ENCODE measurements at regions not wholly inside any gene's neighbourhood (a gene's known extent, or its start where the extent isn't known, plus 50 kb on each side); places are given as distances from the start of the nearest gene placed in this dataset.

DNA sequence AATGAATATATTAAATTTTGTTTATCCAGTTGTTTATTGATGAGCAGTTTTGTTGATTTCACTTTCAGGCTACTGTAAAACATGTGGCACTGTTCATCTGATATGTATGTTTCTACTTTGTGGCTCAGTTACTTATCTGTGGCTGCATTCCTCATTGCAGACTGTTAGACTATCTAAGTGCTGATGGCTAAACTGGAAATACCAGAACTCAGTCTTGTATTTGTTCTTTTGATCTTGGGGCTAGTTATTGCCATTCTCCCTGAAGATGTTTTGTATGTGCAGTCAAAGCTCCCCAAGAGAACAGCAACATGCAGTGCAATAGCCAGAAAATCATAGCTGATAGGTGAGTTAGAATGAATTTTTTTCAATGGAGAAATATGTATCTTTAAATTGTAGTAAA lies 162.2 kb downstream of the GADD45G start:
- H3K4me3 ChIP-seq (ENCODE audit: low read depth in 1 of 2, low read length in 2 of 2): no peak overlapping the region
- H3K4me1 ChIP-seq (ENCODE audit: control insufficient read depth in 2 of 2, insufficient read depth in 2 of 2, low read length in 1 of 2): peaks cover 0 to 3% of the 10 kb centered on the region in 2 donors
- no peak overlapping the region for H3K27ac ChIP-seq (ENCODE audit: low read depth in 2 of 2, low read length in 1 of 2)
- no peaks in the 10 kb centered on the region for H3K9me3 ChIP-seq (ENCODE audit: control insufficient read depth in 2 of 2, insufficient read depth in 1 of 2, low read depth in 1 of 2, low read length in 1 of 2)
- H3K27me3 ChIP-seq (ENCODE audit: control insufficient read depth in 1 of 2, insufficient read depth in 2 of 2, low read length in 2 of 2): no peaks in the 10 kb centered on the region
- H3K36me3 ChIP-seq (ENCODE audit: control insufficient read depth in 2 of 2, insufficient read depth in 2 of 2, low read length in 1 of 2): no peaks in the 10 kb centered on the region

- H3K36me3 ChIP-seq (ENCODE audit: control insufficient read depth in 2 of 2, insufficient read depth in 2 of 2, low read length in 1 of 2): no peaks in the 10 kb centered on the region
- H3K4me3 ChIP-seq (ENCODE audit: low read depth in 1 of 2, low read length in 2 of 2): no peak overlapping the region
- no peaks in the 10 kb centered on the region for H3K9me3 ChIP-seq (ENCODE audit: control insufficient read depth in 2 of 2, insufficient read depth in 1 of 2, low read depth in 1 of 2, low read length in 1 of 2)
- no peaks in the 10 kb centered on the region for H3K27me3 ChIP-seq (ENCODE audit: control insufficient read depth in 1 of 2, insufficient read depth in 2 of 2, low read length in 2 of 2)
- peaks cover 0 to 3% of the 10 kb centered on the region in 2 donors for H3K4me1 ChIP-seq (ENCODE audit: control insufficient read depth in 2 of 2, insufficient read depth in 2 of 2, low read length in 1 of 2)
- no peak overlapping the region for H3K27ac ChIP-seq (ENCODE audit: low read depth in 2 of 2, low read length in 1 of 2)
- 57 to 71% methylated on average over 4 of the region's 4 CpGs for WGBS, 2 donors
These were observed 163.2 kb downstream of the GADD45G start for GRCh38 chr9:89768051-89768450.

GRCh38 chr9:89768650-89769071 lies 163.8 kb downstream of the GADD45G start:
- H3K9me3 ChIP-seq (ENCODE audit: control insufficient read depth in 2 of 2, insufficient read depth in 1 of 2, low read depth in 1 of 2, low read length in 1 of 2): no peaks in the 10 kb centered on the region
- H3K27me3 ChIP-seq (ENCODE audit: control insufficient read depth in 1 of 2, insufficient read depth in 2 of 2, low read length in 2 of 2): no peaks in the 10 kb centered on the region
- no peaks in the 10 kb centered on the region for H3K36me3 ChIP-seq (ENCODE audit: control insufficient read depth in 2 of 2, insufficient read depth in 2 of 2, low read length in 1 of 2)
- WGBS, 2 donors: 68 to 77% methylated on average over 7 of the region's 7 CpGs
- H3K4me1 ChIP-seq (ENCODE audit: control insufficient read depth in 2 of 2, insufficient read depth in 2 of 2, low read length in 1 of 2): peaks cover 0 to 3% of the 10 kb centered on the region in 2 donors
- H3K4me3 ChIP-seq (ENCODE audit: low read depth in 1 of 2, low read length in 2 of 2): no peak overlapping the region
- no peak overlapping the region for H3K27ac ChIP-seq (ENCODE audit: low read depth in 2 of 2, low read length in 1 of 2)

GRCh38 chr9:89770531-89771174 lies 165.8 kb downstream of the GADD45G start:
- peaks cover 0 to 3% of the 10 kb centered on the region in 2 donors for H3K4me1 ChIP-seq (ENCODE audit: control insufficient read depth in 2 of 2, insufficient read depth in 2 of 2, low read length in 1 of 2)
- no peak overlapping the region for H3K27ac ChIP-seq (ENCODE audit: low read depth in 2 of 2, low read length in 1 of 2)
- no peaks in the 10 kb centered on the region for H3K36me3 ChIP-seq (ENCODE audit: control insufficient read depth in 2 of 2, insufficient read depth in 2 of 2, low read length in 1 of 2)
- WGBS, 2 donors: 65 to 71% methylated on average over 8 of the region's 8 CpGs
- no peak overlapping the region for H3K4me3 ChIP-seq (ENCODE audit: low read depth in 1 of 2, low read length in 2 of 2)
- no peaks in the 10 kb centered on the region for H3K27me3 ChIP-seq (ENCODE audit: control insufficient read depth in 1 of 2, insufficient read depth in 2 of 2, low read length in 2 of 2)
- no peaks in the 10 kb centered on the region for H3K9me3 ChIP-seq (ENCODE audit: control insufficient read depth in 2 of 2, insufficient read depth in 1 of 2, low read depth in 1 of 2, low read length in 1 of 2)

DNA sequence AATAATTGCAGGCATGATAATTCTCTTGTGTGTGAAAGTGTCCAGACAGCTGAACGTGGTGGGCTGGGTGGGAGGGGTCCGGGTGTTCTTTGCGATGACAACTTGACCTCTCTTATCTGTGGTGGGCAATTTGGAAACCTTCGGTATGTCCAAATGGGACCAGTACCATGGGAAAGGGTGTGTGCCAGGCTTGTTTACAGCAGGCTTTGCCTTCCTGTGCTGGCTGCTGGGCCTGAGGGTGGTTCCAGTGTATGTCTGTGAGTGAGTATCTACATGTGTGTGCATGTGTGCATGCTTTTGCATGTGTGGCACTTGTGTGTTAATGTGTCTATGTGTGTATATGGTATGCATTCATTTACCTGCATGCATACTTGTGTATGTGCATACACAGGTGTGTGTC lies 166.4 kb downstream of the GADD45G start:
- no peaks in the 10 kb centered on the region for H3K36me3 ChIP-seq (ENCODE audit: control insufficient read depth in 2 of 2, insufficient read depth in 2 of 2, low read length in 1 of 2)
- H3K27ac ChIP-seq (ENCODE audit: low read depth in 2 of 2, low read length in 1 of 2): no peak overlapping the region
- 52 to 59% methylated on average over 4 of the region's 4 CpGs for WGBS, 2 donors
- peaks cover 0 to 3% of the 10 kb centered on the region in 2 donors for H3K4me1 ChIP-seq (ENCODE audit: control insufficient read depth in 2 of 2, insufficient read depth in 2 of 2, low read length in 1 of 2)
- no peaks in the 10 kb centered on the region for H3K9me3 ChIP-seq (ENCODE audit: control insufficient read depth in 2 of 2, insufficient read depth in 1 of 2, low read depth in 1 of 2, low read length in 1 of 2)
- no peaks in the 10 kb centered on the region for H3K27me3 ChIP-seq (ENCODE audit: control insufficient read depth in 1 of 2, insufficient read depth in 2 of 2, low read length in 2 of 2)
- H3K4me3 ChIP-seq (ENCODE audit: low read depth in 1 of 2, low read length in 2 of 2): no peak overlapping the region

GRCh38 chr9:89773170-89773569 lies 168.4 kb downstream of the GADD45G start:
- Histone ChIP-seq H3K4me1 (ENCODE audit: control insufficient read depth in 2 of 2, insufficient read depth in 2 of 2, low read length in 1 of 2) (peaks cover 0 to 3% of the 10 kb centered on the region in 2 donors), H3K36me3 (ENCODE audit: control insufficient read depth in 2 of 2, insufficient read depth in 2 of 2, low read length in 1 of 2) (no peaks in the 10 kb centered on the region), H3K27me3 (ENCODE audit: control insufficient read depth in 1 of 2, insufficient read depth in 2 of 2, low read length in 2 of 2) (no peaks in the 10 kb centered on the region), H3K4me3 (ENCODE audit: low read depth in 1 of 2, low read length in 2 of 2) (no peak overlapping the region), H3K27ac (ENCODE audit: low read depth in 2 of 2, low read length in 1 of 2) (no peak overlapping the region), H3K9me3 (ENCODE audit: control insufficient read depth in 2 of 2, insufficient read depth in 1 of 2, low read depth in 1 of 2, low read length in 1 of 2) (no peaks in the 10 kb centered on the region)
- 82 to 91% methylated on average over 8 of the region's 8 CpGs for WGBS, 2 donors

DNA sequence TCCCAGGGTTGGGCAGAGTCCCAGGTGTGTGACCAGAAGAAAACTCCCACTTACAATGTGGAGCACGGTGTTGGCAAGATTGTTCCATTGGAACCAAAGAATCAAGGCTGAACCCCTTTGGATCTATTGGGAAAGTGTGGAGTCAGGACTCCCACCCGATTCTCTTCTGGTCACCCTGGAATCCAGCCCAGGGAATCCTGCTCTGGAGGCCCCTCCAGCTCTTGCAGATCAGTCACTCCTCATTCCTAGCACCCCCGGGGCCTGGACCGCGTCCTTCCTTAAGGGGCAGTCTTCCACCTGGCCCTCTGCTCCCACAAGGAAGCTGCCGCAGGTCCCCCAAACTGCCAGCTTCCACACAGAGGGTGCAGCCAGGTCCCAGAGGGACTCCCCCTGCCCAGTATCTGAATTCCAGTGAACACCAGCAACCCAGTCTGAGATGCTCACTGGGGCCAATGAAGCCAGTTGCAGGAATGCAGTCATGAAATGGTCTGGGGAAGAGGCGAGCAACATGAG lies 170.1 kb downstream of the GADD45G start:
- H3K27me3 ChIP-seq (ENCODE audit: control insufficient read depth in 1 of 2, insufficient read depth in 2 of 2, low read length in 2 of 2): no peaks in the 10 kb centered on the region
- no peaks in the 10 kb centered on the region for H3K36me3 ChIP-seq (ENCODE audit: control insufficient read depth in 2 of 2, insufficient read depth in 2 of 2, low read length in 1 of 2)
- no peak overlapping the region for H3K4me3 ChIP-seq (ENCODE audit: low read depth in 1 of 2, low read length in 2 of 2)
- 93 to 94% methylated on average over 7 of the region's 7 CpGs for WGBS, 2 donors
- no peak overlapping the region for H3K27ac ChIP-seq (ENCODE audit: low read depth in 2 of 2, low read length in 1 of 2)
- no peaks in the 10 kb centered on the region for H3K9me3 ChIP-seq (ENCODE audit: control insufficient read depth in 2 of 2, insufficient read depth in 1 of 2, low read depth in 1 of 2, low read length in 1 of 2)
- H3K4me1 ChIP-seq (ENCODE audit: control insufficient read depth in 2 of 2, insufficient read depth in 2 of 2, low read length in 1 of 2): peaks cover 0 to 3% of the 10 kb centered on the region in 2 donors

- H3K36me3 ChIP-seq (ENCODE audit: control insufficient read depth in 2 of 2, insufficient read depth in 2 of 2, low read length in 1 of 2): no peaks in the 10 kb centered on the region
- H3K4me1 ChIP-seq (ENCODE audit: control insufficient read depth in 2 of 2, insufficient read depth in 2 of 2, low read length in 1 of 2): peaks cover 0 to 3% of the 10 kb centered on the region in 2 donors
- no peak overlapping the region for H3K4me3 ChIP-seq (ENCODE audit: low read depth in 1 of 2, low read length in 2 of 2)
- WGBS, 2 donors: 88 to 93% methylated on average over 6 of the region's 6 CpGs
- no peaks in the 10 kb centered on the region for H3K9me3 ChIP-seq (ENCODE audit: control insufficient read depth in 2 of 2, insufficient read depth in 1 of 2, low read depth in 1 of 2, low read length in 1 of 2)
- no peak overlapping the region for H3K27ac ChIP-seq (ENCODE audit: low read depth in 2 of 2, low read length in 1 of 2)
- no peaks in the 10 kb centered on the region for H3K27me3 ChIP-seq (ENCODE audit: control insufficient read depth in 1 of 2, insufficient read depth in 2 of 2, low read length in 2 of 2)
These were observed 170.8 kb downstream of the GADD45G start for GRCh38 chr9:89775641-89776040.

- H3K4me1 ChIP-seq (ENCODE audit: control insufficient read depth in 2 of 2, insufficient read depth in 2 of 2, low read length in 1 of 2): no peaks in the 10 kb centered on the region
- H3K4me3 ChIP-seq (ENCODE audit: low read depth in 1 of 2, low read length in 2 of 2): no peak overlapping the region
- H3K27me3 ChIP-seq (ENCODE audit: control insufficient read depth in 1 of 2, insufficient read depth in 2 of 2, low read length in 2 of 2): no peaks in the 10 kb centered on the region
- WGBS, 2 donors: 80 to 90% methylated on average over 11 of the region's 11 CpGs
- H3K9me3 ChIP-seq (ENCODE audit: control insufficient read depth in 2 of 2, insufficient read depth in 1 of 2, low read depth in 1 of 2, low read length in 1 of 2): no peaks in the 10 kb centered on the region
- H3K27ac ChIP-seq (ENCODE audit: low read depth in 2 of 2, low read length in 1 of 2): no peak overlapping the region
- H3K36me3 ChIP-seq (ENCODE audit: control insufficient read depth in 2 of 2, insufficient read depth in 2 of 2, low read length in 1 of 2): no peaks in the 10 kb centered on the region
These were observed 172.1 kb downstream of the GADD45G start for GRCh38 chr9:89776795-89777525.

DNA sequence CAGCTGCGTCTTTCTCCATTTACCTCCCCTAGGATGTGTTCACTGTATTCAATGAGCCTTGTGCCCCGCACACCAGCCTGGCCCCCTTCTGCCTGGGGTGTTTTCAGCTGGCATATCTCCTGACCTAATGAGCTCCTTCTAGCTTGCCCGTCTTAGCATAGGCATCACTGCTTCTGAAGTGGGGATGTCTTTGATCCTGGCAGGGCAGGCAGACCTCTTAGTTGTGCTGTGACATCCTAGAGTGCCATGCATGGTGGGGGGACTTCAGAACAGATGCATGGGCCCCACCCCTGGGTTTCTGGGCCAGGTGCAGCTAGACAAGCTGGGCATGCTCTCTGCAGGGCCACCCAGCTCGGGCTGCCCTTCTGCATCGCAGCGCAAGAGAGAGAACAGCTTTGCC lies 172.7 kb downstream of the GADD45G start:
- no peak overlapping the region for H3K27ac ChIP-seq (ENCODE audit: low read depth in 2 of 2, low read length in 1 of 2)
- no peak overlapping the region for H3K4me3 ChIP-seq (ENCODE audit: low read depth in 1 of 2, low read length in 2 of 2)
- H3K36me3 ChIP-seq (ENCODE audit: control insufficient read depth in 2 of 2, insufficient read depth in 2 of 2, low read length in 1 of 2): no peaks in the 10 kb centered on the region
- no peaks in the 10 kb centered on the region for H3K9me3 ChIP-seq (ENCODE audit: control insufficient read depth in 2 of 2, insufficient read depth in 1 of 2, low read depth in 1 of 2, low read length in 1 of 2)
- WGBS, 2 donors: 78 to 87% methylated on average over 6 of the region's 6 CpGs
- H3K27me3 ChIP-seq (ENCODE audit: control insufficient read depth in 1 of 2, insufficient read depth in 2 of 2, low read length in 2 of 2): no peaks in the 10 kb centered on the region
- no peaks in the 10 kb centered on the region for H3K4me1 ChIP-seq (ENCODE audit: control insufficient read depth in 2 of 2, insufficient read depth in 2 of 2, low read length in 1 of 2)
